Left ventricle myocardium inferior (tissue), 1 donor: ENCODE measurements at regions not wholly inside any gene's neighbourhood (a gene's known extent, or its start where the extent isn't known, plus 50 kb on each side); places are given as distances from the start of the nearest gene placed in this dataset.

ENCODE experiments used
- DNase-seq: peaks from one replicate; pipeline ENCODE4 v3.0.0-alpha.2; 2020
- H3K27ac ChIP-seq: fragments of 200-600 bp; replicated peaks from 2 replicates; pipeline ENCODE4 v1.8.0; 2021
- H3K27me3 ChIP-seq: fragments of 200-600 bp; 2 replicates; pipeline ENCODE4 v1.8.0; 2021; ENCODE audit warnings: low read depth
- H3K36me3 ChIP-seq: fragments of 200-600 bp; 2 replicates; pipeline ENCODE4 v1.8.0; 2021
- H3K4me1 ChIP-seq: fragments of 200-600 bp; 2 replicates; pipeline ENCODE4 v1.8.0; 2021
- H3K4me3 ChIP-seq: fragments of 200-600 bp; 2 replicates; pipeline ENCODE4 v1.8.0; 2021; ENCODE audit warnings: mild to moderate bottlenecking, moderate library complexity
- H3K9me3 ChIP-seq: fragments of 200-600 bp; replicated peaks from 2 replicates; pipeline ENCODE4 v1.8.0; 2021
- intact Hi-C: fragments of 100-400 bp; cut with micrococcal nuclease; formaldehyde crosslinking; loops from one replicate; pipeline ENCODE4 v1.11.0; 2022
- TF ChIP-seq, protein P1 (sequence below): fragments of 200-600 bp; IDR thresholded peaks from 2 replicates; pipeline ENCODE4 v1.8.0; 2021; ENCODE audit warnings: antibody characterized with exemption, mild to moderate bottlenecking, borderline replicate concordance
- donor health status: DM: no; HTN: yes; CAD: no; lungs with severe emphysema.

DNA sequence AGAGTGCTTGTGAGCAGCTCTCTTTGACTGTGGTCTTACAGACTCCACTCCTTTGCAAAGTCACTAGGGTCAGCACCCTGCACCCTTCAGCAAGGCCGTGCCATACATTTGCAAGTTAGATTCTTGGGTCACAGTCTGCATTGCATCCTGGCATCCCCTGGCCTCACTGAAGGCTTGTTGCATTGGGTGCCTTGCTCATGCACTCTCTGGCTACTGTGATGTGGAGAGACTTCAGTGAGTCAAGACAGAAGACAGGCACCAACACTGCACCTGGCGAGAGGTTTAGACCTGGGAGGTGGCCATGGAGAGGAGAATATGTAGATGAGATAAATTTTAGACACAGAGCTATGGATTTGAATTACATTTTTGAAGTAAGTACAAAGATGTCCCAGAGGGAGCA lies 146.4 kb upstream of the COPS8 start:
- no peaks in the 10 kb centered on the region for H3K36me3 ChIP-seq
- intact Hi-C loops = no loop called here
- H3K4me3 ChIP-seq = no peak overlapping the region
- no peaks in the 10 kb centered on the region for H3K9me3 ChIP-seq
- no peak for DNase-seq
- no peaks in the 10 kb centered on the region for H3K27me3 ChIP-seq
- TF ChIP-seq, protein P1, sequence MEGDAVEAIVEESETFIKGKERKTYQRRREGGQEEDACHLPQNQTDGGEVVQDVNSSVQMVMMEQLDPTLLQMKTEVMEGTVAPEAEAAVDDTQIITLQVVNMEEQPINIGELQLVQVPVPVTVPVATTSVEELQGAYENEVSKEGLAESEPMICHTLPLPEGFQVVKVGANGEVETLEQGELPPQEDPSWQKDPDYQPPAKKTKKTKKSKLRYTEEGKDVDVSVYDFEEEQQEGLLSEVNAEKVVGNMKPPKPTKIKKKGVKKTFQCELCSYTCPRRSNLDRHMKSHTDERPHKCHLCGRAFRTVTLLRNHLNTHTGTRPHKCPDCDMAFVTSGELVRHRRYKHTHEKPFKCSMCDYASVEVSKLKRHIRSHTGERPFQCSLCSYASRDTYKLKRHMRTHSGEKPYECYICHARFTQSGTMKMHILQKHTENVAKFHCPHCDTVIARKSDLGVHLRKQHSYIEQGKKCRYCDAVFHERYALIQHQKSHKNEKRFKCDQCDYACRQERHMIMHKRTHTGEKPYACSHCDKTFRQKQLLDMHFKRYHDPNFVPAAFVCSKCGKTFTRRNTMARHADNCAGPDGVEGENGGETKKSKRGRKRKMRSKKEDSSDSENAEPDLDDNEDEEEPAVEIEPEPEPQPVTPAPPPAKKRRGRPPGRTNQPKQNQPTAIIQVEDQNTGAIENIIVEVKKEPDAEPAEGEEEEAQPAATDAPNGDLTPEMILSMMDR = no peak
- H3K4me1 ChIP-seq = no peaks in the 10 kb centered on the region
- no peak overlapping the region for H3K27ac ChIP-seq

DNA sequence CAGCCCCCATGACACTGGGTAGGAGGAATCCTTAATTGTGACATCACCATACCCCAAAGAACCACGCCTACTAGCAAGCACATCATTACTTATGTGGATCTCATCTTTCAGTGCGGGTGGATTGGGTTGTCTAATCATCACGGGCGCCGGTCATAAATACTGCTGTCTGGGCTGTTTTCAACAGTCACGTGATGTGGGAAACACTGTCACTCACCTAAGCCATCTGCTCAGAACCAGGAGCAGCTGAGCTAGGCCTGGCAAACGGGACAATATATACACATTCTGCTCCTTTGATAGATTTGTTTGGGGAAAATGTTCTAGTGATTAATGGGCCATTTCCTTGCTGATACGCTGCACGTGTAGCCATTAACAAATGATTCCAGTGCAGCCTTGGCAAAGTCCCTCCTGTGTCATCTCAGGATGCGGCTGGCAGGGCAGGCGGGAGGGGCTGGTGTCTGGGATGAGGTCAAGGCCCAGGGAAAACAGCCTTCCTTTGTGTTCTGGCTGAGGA lies 145.9 kb upstream of the COPS8 start:
- Histone ChIP-seq H3K4me3 (no peak overlapping the region), H3K36me3 (no peaks in the 10 kb centered on the region), H3K27me3 (no peaks in the 10 kb centered on the region), H3K4me1 (no peaks in the 10 kb centered on the region), H3K9me3 (no peaks in the 10 kb centered on the region), H3K27ac (no peak overlapping the region)
- no peak for DNase-seq
- intact Hi-C loops = no loop called here
- TF ChIP-seq, protein P1 = no peak

DNA sequence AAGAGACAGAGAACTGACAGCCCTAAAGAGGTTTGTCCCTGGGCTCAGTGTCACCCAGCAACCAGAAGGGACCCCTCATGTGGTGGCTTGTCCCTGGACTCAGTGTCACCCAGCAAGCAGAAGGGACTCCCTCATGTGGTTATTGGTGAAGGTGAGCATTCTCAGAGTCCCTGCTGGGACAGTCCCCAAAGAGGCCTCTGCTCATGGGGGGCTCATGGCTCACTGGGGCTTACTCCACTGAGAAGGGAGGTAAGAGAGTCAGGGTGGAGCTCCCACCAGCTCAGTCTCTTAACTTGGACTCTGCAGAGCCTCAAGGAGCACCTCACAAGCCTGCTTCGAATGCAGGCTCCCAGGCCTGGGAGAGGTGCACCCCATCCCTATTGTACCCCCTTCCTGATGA lies 145.2 kb upstream of the COPS8 start:
- Histone ChIP-seq H3K4me3 (no peak overlapping the region), H3K27ac (no peak overlapping the region), H3K9me3 (no peaks in the 10 kb centered on the region), H3K4me1 (no peaks in the 10 kb centered on the region), H3K27me3 (no peaks in the 10 kb centered on the region), H3K36me3 (no peaks in the 10 kb centered on the region)
- DNase-seq = no peak
- TF ChIP-seq, protein P1 = no peak
- intact Hi-C loops = no loop called here

DNA sequence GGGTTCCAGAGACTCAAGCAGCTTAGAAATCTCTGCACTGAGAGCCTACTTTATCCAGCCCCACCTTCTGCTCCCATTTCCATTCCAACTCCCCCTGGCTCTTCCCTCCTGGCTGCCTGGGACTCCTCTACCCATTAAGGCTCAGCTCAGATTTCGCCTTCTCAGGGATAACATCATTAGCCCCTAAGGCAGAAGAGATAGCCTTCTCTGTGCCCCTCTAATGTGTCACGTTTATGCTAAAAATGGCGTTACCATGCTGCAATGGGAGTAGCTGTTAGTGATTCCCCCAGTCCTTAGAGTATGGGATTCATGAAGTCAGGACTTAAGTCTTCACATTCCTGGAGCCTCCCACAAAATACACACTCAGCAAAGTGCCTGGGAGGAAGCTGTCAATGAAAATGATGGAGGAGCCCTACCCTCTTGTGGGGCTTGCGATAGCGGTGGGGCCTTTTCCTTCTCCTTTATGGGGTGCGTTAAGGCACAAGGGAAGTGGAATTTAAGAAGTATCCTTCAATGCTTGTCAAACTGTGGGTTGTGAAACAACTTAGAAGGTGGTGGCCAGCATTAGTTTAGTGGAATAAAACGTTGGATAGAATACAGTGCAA lies 144.7 kb upstream of the COPS8 start:
- H3K4me1 ChIP-seq = no peaks in the 10 kb centered on the region
- no peak for DNase-seq
- no peak overlapping the region for H3K4me3 ChIP-seq
- intact Hi-C loops = no loop called here
- no peaks in the 10 kb centered on the region for H3K36me3 ChIP-seq
- no peaks in the 10 kb centered on the region for H3K9me3 ChIP-seq
- H3K27me3 ChIP-seq = no peaks in the 10 kb centered on the region
- H3K27ac ChIP-seq = no peak overlapping the region
- TF ChIP-seq, protein P1 = no peak

DNA sequence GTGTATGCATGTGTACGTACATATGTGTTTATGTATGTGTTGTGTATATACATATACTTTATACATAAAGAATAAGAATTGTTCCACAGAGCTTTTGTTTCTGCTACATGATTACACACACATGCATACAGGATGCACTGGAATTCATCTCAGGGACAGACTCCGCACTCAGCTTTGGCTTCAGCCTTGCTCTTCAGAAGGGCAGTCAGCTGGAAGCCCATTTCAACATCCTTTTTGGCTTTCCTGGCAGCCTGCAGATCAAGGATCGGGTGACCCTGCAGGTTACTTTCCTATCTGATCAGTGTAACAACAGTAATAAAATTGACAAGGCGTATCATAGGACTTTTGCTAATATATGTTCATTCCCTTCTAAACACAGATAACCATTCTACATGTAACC lies 144.1 kb upstream of the COPS8 start:
- Histone ChIP-seq H3K4me3 (no peak overlapping the region), H3K27ac (no peak overlapping the region)
- TF ChIP-seq, protein P1 = no peak

DNA sequence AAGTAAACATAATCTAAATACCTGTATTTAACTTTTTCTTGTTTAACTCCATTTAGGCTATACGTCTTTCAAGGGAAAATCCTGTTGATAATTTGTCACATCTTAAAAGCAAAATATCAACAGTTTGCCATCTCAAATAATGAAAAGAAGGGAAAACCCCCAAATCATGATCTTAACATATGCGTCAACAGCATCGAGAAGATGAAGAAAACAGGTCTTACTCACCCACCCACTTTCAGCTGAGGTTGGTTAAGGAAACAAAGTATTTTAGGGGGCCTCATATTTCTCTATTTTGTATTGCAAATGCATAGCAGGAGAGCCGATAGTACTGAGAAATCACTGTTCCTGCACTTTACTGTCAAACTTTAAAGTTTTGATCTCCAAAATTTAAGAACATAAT lies 143.1 kb upstream of the COPS8 start:
- TF ChIP-seq, protein P1 = no peak
- Histone ChIP-seq H3K36me3 (no peaks in the 10 kb centered on the region), H3K4me1 (peaks cover 11% of the 10 kb centered on the region), H3K9me3 (no peaks in the 10 kb centered on the region), H3K4me3 (no peak overlapping the region), H3K27me3 (no peaks in the 10 kb centered on the region), H3K27ac (no peak overlapping the region)
- intact Hi-C loops = no loop called here
- DNase-seq = no peak

More for the DNA sequence above, 144.1 kb upstream of the COPS8 start:
- Histone ChIP-seq H3K4me1 (peaks cover 3% of the 10 kb centered on the region), H3K9me3 (no peaks in the 10 kb centered on the region), H3K27me3 (no peaks in the 10 kb centered on the region), H3K36me3 (no peaks in the 10 kb centered on the region)
- DNase-seq = no peak
- intact Hi-C loops = no loop called here
